Activated naive CD8-positive, alpha-beta T cell treated with anti-CD3 and anti-CD28 coated beads, Interleukin-2, amount 10 ng/mL, durations not matched to agents 7 days and 5 days (primary cell): ENCODE measurements at regions not wholly inside any gene's neighbourhood (a gene's known extent, or its start where the extent isn't known, plus 50 kb on each side); places are given as distances from the start of the nearest gene placed in this dataset.
"Not testable (repeated sequence)": the region's sequence is repeated elsewhere in the genome, so short reads cannot be mapped to it uniquely, and the experiment has no call there.

Experiments used
- ATAC-seq: fragments of 150-1000 bp; cut with Tn5 transposase; one replicate; pipeline ENCODE4 v1.10.0; 2021; ENCODE audit warnings: low read depth, moderate library complexity
- POLR2A ChIA-PET: fragments of 350-600 bp; sonication (Branson Sonifier 250); formaldehyde crosslinking; loops from one replicate; lab custom pipeline; 2021; ENCODE audit warnings: antibody characterized with exemption; lab: Charles Lee
- DNase-seq: peaks from one replicate; pipeline ENCODE4 v3.0.0; 2021
- H3K27ac Mint-ChIP-seq: one replicate; pipeline ENCODE4 v1.8.0; 2022; ENCODE audit warnings: mild to moderate bottlenecking, mixed read lengths
- H3K27me3 Mint-ChIP-seq: one replicate; pipeline ENCODE4 v1.8.0; 2022; ENCODE audit warnings: mild to moderate bottlenecking, moderate library complexity, mixed read lengths
- H3K36me3 Mint-ChIP-seq: one replicate; pipeline ENCODE4 v1.8.0; 2021; ENCODE audit warnings: mild to moderate bottlenecking, mixed read lengths
- H3K4me1 Mint-ChIP-seq: one replicate; pipeline ENCODE4 v1.8.0; 2021; ENCODE audit warnings: mixed read lengths
- H3K4me3 Mint-ChIP-seq: one replicate; pipeline ENCODE4 v1.8.0; 2022; ENCODE audit warnings: mild to moderate bottlenecking, moderate library complexity, mixed read lengths
- H3K9me3 Mint-ChIP-seq: one replicate; pipeline ENCODE4 v1.8.0; 2021; ENCODE audit warnings: mixed read lengths

- Mint-ChIP-seq H3K27ac (no peak overlapping the region), H3K9me3 (no peaks in the 10 kb centered on the region), H3K27me3 (no peaks in the 10 kb centered on the region), H3K4me1 (no peaks in the 10 kb centered on the region), H3K4me3 (no peak overlapping the region), H3K36me3 (no peaks in the 10 kb centered on the region)
- POLR2A ChIA-PET, result interaction anchor here (0.6 kb wide), 1 partner anchor 1892 kb away, joined by 4 read pairs; no protein-coding TSS in a partner anchor
- DNase-seq (no peak), ATAC-seq (no peak)
These were observed 262.9 kb downstream of the RDH14 start for GRCh38 chr2:18297534-18298058.

GRCh38 chr2:18290386-18290785 is 270.1 kb downstream of the RDH14 start:
- no peak for ATAC-seq
- H3K9me3 Mint-ChIP-seq, result peaks cover 4% of the 10 kb centered on the region
- H3K4me1 Mint-ChIP-seq, result no peaks in the 10 kb centered on the region
- H3K27ac Mint-ChIP-seq, result no peak overlapping the region
- H3K4me3 Mint-ChIP-seq, result no peak overlapping the region
- no peak for DNase-seq
- POLR2A ChIA-PET, result no interaction called here
- no peaks in the 10 kb centered on the region for H3K27me3 Mint-ChIP-seq
- H3K36me3 Mint-ChIP-seq, result no peaks in the 10 kb centered on the region

DNA sequence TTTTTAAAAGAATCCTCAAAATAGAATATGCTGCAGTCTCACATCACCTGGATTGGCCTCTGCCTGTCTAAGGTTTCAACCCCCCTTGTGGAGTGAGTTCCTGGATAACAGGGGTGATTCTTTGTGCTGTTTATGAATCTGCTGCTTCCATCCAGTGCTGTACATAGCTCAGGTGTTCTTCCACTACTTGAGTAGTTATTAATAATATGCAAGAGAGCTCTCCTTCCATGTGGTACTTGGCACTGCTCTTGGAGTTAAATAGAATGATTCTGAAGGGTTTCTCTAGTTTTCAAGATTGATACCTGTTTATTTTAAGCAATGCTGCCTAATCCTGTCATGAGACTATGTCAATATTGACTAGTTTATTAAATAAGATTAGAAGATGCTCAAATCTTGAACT is 273.6 kb downstream of the RDH14 start:
- DNase-seq (no peak), ATAC-seq (no peak)
- H3K4me3 Mint-ChIP-seq, result no peak overlapping the region
- no peaks in the 10 kb centered on the region for H3K36me3 Mint-ChIP-seq
- peaks cover 4% of the 10 kb centered on the region for H3K9me3 Mint-ChIP-seq
- no peaks in the 10 kb centered on the region for H3K4me1 Mint-ChIP-seq
- POLR2A ChIA-PET, result no interaction called here
- H3K27me3 Mint-ChIP-seq, result no peaks in the 10 kb centered on the region
- H3K27ac Mint-ChIP-seq, result no peak overlapping the region

DNA sequence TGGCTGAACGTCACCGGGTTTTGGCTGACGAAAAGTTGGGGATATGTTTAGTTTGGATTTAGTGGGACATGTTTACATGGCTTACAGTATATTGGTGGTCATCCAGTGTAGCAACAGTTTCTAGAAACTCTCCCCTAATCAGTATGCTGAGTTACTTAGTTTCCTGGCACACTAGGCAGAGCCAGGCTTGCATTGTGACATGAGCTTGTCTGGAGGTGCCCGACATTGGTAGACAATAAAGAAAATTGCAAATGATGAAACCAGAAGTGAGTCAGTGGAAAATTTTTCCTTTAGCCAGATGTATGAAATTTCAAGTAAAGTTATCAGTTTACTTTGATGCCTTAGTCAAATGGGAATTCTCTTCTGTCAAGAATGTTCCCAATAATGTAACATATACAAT is 276.1 kb downstream of the RDH14 start:
- Mint-ChIP-seq H3K27me3 (no peaks in the 10 kb centered on the region), H3K36me3 (no peaks in the 10 kb centered on the region), H3K9me3 (peaks cover 4% of the 10 kb centered on the region), H3K27ac (no peak overlapping the region), H3K4me1 (no peaks in the 10 kb centered on the region), H3K4me3 (no peak overlapping the region)
- ATAC-seq (no peak), DNase-seq (no peak)
- POLR2A ChIA-PET, result no interaction called here

- POLR2A ChIA-PET, result no interaction called here
- H3K27me3 Mint-ChIP-seq, result no peaks in the 10 kb centered on the region
These were observed 278.4 kb downstream of the RDH14 start for GRCh38 chr2:18282026-18282425.

GRCh38 chr2:18276583-18277075 is 283.8 kb downstream of the RDH14 start:
- no peaks in the 10 kb centered on the region for H3K36me3 Mint-ChIP-seq
- POLR2A ChIA-PET, result no interaction called here

More at GRCh38 chr2:18282026-18282425, 278.4 kb downstream of the RDH14 start:
- ATAC-seq, result no peak
- H3K9me3 Mint-ChIP-seq, result peaks cover 4% of the 10 kb centered on the region
- no peak overlapping the region for H3K27ac Mint-ChIP-seq
- H3K36me3 Mint-ChIP-seq, result no peaks in the 10 kb centered on the region
- no peak overlapping the region for H3K4me3 Mint-ChIP-seq
- DNase-seq, result no peak
- H3K4me1 Mint-ChIP-seq, result no peaks in the 10 kb centered on the region

DNA sequence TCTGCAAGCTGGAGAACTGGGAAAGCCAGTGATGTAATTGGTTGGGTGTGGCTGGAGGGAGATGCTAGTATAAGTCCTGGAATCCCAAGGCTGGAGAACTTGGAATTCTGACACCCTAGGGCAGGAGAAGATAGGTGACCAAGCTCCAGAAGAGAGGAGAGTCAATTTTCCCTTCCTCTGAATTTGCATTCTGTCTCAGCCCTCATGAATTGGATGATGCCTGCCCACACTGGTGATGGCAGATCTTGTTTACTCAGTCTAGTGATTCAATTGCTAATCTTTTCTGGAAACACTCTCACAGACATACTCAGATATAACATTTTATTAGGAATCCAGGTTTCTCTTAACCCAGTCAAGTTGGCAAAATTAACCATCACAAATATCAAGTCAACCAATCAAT is 287.2 kb downstream of the RDH14 start:
- Mint-ChIP-seq H3K27me3 (no peaks in the 10 kb centered on the region), H3K36me3 (no peaks in the 10 kb centered on the region), H3K4me1 (no peaks in the 10 kb centered on the region), H3K4me3 (no peak overlapping the region), H3K27ac (no peak overlapping the region), H3K9me3 (no peaks in the 10 kb centered on the region)
- ATAC-seq (no peak), DNase-seq (no peak)
- POLR2A ChIA-PET, result no interaction called here

More at GRCh38 chr2:18276583-18277075, 283.8 kb downstream of the RDH14 start:
- Mint-ChIP-seq H3K4me1 (no peaks in the 10 kb centered on the region), H3K27me3 (no peaks in the 10 kb centered on the region), H3K9me3 (no peaks in the 10 kb centered on the region), H3K4me3 (no peak overlapping the region), H3K27ac (no peak overlapping the region)
- ATAC-seq (no peak), DNase-seq (no peak)

DNA sequence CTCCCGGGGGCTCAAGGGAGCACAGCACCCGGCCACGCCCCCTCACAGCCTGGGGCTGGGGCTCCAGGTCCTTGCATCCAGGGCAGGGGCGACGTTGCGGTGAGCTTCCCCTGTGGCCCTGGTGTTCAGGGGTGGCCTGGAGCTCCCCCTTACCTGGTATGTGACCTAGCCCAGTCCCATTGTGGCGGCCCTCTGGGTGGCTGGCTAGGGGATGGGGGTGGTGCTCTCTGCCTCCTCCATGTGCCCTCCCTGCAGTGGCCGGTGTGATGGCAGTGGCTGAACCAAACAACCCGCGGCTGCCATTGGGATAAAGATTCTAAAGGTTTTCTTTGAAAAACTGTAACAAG is 288.3 kb downstream of the RDH14 start:
- H3K36me3 Mint-ChIP-seq, result no peaks in the 10 kb centered on the region
- no peaks in the 10 kb centered on the region for H3K27me3 Mint-ChIP-seq
- H3K4me1 Mint-ChIP-seq, result no peaks in the 10 kb centered on the region
- H3K4me3 Mint-ChIP-seq, result no peak overlapping the region
- ATAC-seq, result no peak
- no peak for DNase-seq
- POLR2A ChIA-PET, result no interaction called here
- H3K9me3 Mint-ChIP-seq, result no peaks in the 10 kb centered on the region
- H3K27ac Mint-ChIP-seq, result no peak overlapping the region

DNA sequence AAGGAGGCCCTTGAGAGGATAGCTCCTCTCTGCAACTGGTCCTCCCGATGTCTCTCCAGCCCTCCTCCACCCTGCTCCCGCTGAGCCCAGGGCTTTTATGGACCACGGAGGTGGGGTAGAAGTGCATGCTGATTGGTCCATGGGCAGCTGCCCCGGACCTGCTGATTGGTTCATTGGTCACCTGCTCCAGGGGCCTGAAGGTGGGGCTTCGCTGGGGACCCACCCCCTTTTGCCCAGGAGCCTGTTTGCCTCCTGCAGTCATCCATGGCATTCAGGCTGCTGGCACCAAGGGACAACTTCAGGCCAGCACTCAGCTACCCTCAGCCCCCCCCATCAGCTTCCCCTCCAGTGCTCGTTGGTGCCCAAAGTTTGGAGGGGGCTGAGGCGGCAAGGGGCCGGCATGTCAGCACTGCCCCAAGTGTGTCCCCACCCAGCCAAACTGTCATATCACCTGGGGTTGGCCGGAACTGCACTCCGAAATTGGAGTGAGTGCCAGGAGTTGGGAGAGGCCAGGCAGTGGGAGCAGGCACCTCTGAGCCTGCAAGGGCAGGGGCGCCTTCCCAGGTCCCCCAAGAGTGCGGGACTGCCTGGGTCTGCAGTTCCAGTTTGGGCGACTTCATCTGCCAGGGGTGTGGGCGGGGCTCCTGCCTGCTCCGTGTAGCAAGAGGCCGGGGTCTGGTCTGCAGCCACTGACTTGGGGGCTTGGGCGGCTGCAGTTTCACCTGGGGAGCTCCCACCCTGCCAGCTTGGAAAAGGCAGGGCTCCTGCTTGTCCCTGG is 288.9 kb downstream of the RDH14 start:
- ATAC-seq (no peak), DNase-seq (no peak)
- Mint-ChIP-seq H3K4me3 (no peak overlapping the region), H3K27ac (no peak overlapping the region), H3K36me3 (no peaks in the 10 kb centered on the region), H3K27me3 (no peaks in the 10 kb centered on the region), H3K9me3 (no peaks in the 10 kb centered on the region), H3K4me1 (no peaks in the 10 kb centered on the region)
- POLR2A ChIA-PET, result no interaction called here

DNA sequence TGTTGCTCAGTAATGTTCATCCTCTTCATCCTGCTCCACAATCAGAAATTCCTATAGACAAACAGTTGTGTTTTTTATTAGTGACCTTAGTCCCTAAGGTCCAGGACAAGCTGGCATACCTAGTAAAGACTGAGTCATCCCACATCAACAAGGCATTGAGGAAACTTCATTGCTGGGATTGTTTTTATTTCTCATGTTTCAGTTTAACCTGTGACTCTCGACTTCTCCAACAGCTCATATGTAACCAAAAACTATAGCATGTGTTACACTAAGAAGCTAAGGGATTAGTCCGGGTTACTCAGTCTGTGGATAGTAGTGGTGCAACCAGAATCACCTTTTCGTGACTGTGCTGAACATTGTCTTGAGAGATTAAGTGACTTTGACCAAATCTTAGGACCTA is 292.1 kb downstream of the RDH14 start:
- no peak for DNase-seq
- Mint-ChIP-seq H3K4me1 (no peaks in the 10 kb centered on the region), H3K9me3 (no peaks in the 10 kb centered on the region), H3K27me3 (no peaks in the 10 kb centered on the region), H3K4me3 (no peak overlapping the region), H3K27ac (no peak overlapping the region), H3K36me3 (no peaks in the 10 kb centered on the region)
- POLR2A ChIA-PET, result no interaction called here
- no peak for ATAC-seq

- no peak overlapping the region for H3K4me3 Mint-ChIP-seq
- H3K4me1 Mint-ChIP-seq, result no peaks in the 10 kb centered on the region
- H3K27ac Mint-ChIP-seq, result no peak overlapping the region
- H3K9me3 Mint-ChIP-seq, result no peaks in the 10 kb centered on the region
- ATAC-seq (no peak), DNase-seq (no peak)
- POLR2A ChIA-PET, result no interaction called here
- H3K36me3 Mint-ChIP-seq, result no peaks in the 10 kb centered on the region
- H3K27me3 Mint-ChIP-seq, result no peaks in the 10 kb centered on the region
These were observed 293.0 kb downstream of the RDH14 start for GRCh38 chr2:18267501-18267900.

- ATAC-seq, H3K36me3 Mint-ChIP-seq, H3K4me3 Mint-ChIP-seq, H3K9me3 Mint-ChIP-seq, H3K27ac Mint-ChIP-seq, POLR2A ChIA-PET, H3K4me1 Mint-ChIP-seq, DNase-seq, H3K27me3 Mint-ChIP-seq: not testable (repeated sequence)
These were observed 293.8 kb downstream of the RDH14 start for GRCh38 chr2:18266699-18267098.

DNA sequence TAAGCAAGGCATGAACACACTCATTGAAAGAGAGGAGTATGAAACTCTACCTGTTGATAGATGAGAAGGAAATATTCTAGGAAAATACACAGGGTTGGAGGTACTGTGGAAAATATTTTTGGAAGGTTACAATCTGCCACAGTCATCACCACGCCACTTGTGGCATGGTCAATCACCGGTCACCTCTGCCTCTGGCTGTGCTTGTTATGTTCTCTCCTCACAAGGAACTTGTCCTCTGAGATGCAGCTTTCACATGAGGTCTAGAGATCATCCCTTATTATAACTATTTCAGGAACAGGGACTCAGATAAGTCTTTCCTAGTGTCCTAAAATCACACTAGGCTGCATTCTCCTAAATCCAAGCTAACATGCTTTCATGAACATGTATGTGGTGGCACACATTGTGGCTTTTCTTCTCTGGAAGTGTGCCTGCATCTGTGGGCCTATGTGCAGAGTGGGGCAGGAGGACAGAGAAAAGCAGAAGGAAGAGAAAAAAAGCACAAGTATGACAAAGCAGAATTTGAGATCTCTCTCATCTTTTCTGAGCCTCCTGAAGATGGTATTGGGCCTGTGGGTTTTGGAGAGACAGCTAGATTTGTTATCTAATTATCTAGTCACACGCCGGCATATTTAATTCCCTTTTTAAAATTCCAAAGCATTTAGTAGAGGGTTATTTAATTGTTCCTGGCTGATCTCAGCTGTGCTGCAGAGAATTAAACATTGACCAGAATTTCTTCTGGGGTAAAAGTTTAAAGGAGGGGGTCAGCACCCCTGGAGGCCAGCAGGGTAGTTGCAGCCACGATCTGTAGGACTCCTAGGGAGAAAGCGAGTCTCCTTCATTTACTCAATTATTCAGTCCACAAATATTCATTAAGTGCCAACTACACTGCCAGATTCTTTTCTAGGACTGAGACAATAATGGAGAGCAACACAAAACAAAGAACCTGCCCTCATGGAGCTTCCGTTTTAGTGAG is 294.6 kb downstream of the RDH14 start:
- Mint-ChIP-seq H3K4me1 (no peaks in the 10 kb centered on the region), H3K9me3 (no peaks in the 10 kb centered on the region), H3K4me3 (no peak overlapping the region), H3K27me3 (no peaks in the 10 kb centered on the region), H3K36me3 (no peaks in the 10 kb centered on the region), H3K27ac (no peak overlapping the region)
- ATAC-seq (no peak), DNase-seq (no peak)
- POLR2A ChIA-PET, result no interaction called here
